GM12872 (cell line): ENCODE measurements at regions not wholly inside any gene's neighbourhood (a gene's known extent, or its start where the extent isn't known, plus 50 kb on each side); places are given as distances from the start of the nearest gene placed in this dataset.

ENCODE experiments used
- TF ChIP-seq, protein P1 (sequence below): IDR thresholded peaks from 3 replicates; pipeline ENCODE4 v1.5.1; 2011; ENCODE audit warnings: low read depth, mild to moderate bottlenecking, low read length, moderate library complexity; ENCODE audit not compliant: insufficient read depth

DNA sequence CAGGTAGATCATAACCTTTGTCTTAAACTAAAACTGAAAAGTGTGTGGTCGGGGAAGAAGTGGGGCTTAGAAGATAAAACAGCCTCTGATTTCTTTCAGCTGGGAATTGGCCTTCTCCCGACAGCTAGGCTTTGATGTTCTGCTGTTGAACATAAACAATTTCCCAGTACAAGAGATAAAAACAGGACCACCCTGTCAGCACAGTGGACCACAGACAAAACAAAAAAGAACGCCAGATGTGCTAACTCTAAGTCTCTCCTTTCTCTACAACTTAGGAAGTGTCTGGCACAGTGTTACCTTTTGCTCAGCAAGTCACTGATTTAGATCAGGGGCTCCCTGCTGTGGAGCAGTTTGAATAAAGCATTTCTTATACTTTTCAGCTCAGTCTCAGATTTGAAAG, 87.5 kb upstream of the UXT start:
- TF ChIP-seq, protein P1, sequence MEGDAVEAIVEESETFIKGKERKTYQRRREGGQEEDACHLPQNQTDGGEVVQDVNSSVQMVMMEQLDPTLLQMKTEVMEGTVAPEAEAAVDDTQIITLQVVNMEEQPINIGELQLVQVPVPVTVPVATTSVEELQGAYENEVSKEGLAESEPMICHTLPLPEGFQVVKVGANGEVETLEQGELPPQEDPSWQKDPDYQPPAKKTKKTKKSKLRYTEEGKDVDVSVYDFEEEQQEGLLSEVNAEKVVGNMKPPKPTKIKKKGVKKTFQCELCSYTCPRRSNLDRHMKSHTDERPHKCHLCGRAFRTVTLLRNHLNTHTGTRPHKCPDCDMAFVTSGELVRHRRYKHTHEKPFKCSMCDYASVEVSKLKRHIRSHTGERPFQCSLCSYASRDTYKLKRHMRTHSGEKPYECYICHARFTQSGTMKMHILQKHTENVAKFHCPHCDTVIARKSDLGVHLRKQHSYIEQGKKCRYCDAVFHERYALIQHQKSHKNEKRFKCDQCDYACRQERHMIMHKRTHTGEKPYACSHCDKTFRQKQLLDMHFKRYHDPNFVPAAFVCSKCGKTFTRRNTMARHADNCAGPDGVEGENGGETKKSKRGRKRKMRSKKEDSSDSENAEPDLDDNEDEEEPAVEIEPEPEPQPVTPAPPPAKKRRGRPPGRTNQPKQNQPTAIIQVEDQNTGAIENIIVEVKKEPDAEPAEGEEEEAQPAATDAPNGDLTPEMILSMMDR = no peak

DNA sequence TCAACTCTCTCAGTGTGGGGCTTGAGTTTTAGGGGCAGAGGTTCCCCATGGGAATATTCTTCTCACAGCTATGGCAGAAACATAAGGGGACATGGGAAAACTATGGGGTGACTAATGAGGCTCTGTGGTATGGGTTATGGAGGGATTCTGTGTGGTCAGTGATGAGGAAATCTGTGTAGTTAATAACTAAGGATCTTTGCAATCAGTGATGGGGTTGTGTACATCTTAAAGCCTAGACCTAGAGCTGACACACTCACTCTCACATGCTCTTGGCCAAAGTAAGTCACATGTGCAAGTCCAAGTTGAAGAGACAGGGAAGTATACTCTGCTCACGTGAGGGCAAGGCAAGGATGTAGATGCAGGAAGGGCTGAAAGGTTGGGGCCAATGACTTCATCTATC, 86.4 kb upstream of the UXT start:
- TF ChIP-seq, protein P1 = no peak

- TF ChIP-seq, protein P1 = no peak
Observed at GRCh38 chrX:47743504-47743903, 84.5 kb upstream of the UXT start.

- TF ChIP-seq, protein P1 = 0 out of 3 replicates have a peak, but pooled peaks have one; percentile 15
Observed at GRCh38 chrX:47723689-47724088, 64.7 kb upstream of the UXT start.

GRCh38 chrX:47723083-47723482, 64.1 kb upstream of the UXT start:
- TF ChIP-seq, protein P1 = no peak

DNA sequence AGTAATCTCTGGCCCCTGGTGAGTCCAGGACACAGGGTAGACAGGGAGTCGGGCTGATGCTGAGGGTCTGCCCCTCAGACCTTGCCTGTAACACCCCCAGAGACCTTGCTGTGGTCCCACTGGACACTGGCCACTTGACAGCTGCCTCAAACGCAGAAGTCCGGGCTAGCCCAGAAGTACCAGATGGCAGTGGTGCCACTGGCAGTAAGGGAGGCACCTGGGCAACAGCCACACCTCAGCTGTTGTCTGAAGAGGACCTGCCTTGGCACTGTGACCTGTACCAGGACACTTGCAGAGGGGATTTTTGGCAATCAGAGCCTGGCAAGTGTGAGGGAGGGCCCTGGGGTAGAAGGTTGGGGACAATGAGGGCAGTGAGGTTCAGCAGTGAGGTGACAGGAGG, 63.3 kb upstream of the UXT start:
- TF ChIP-seq, protein P1 = no peak

GRCh38 chrX:47710252-47710651, 51.3 kb upstream of the UXT start:
- TF ChIP-seq, protein P1 = no peak
